HepG2 (cell line): ENCODE measurements at regions not wholly inside any gene's neighbourhood (a gene's known extent, or its start where the extent isn't known, plus 50 kb on each side); places are given as distances from the start of the nearest gene placed in this dataset.
A peak's percentile ranks its signal among the peaks of the same experiment; 100 is the strongest.

Experiments
- ATAC-seq: fragments of 200-7000 bp; cut with Tn5 transposase; 3 replicates; pipeline ENCODE4 v1.9.1; 2020; ENCODE audit warnings: mild to moderate bottlenecking, moderate library complexity
- BruUV-seq: library from RNA; stranded (reverse); fragments of 400-500 nt; replicated peaks from 2 replicates; lab custom pipeline; 2021; lab: Mats Ljungman, UMichigan
- CTCF ChIA-PET: fragments of 300-600 bp; formaldehyde crosslinking; extraction: SDS; loops from one replicate; lab custom pipeline; 2021; ENCODE audit warnings: low total read pairs, inconsistent platforms, low intra/inter-chr PET ratio; lab: Yijun Ruan, JAX
- POLR2A ChIA-PET: fragments of 350-600 bp; sonication (Branson Sonifier 250); formaldehyde crosslinking; loops from one replicate; lab custom pipeline; 2020; ENCODE audit warnings: antibody characterized with exemption, inconsistent platforms; lab: Yijun Ruan, JAX
- DNase-seq: peaks from one replicate; pipeline ENCODE4 v3.0.0-alpha.2; 2015; ENCODE audit warnings: low spot score
- FAIRE-seq: peaks from 3 replicates; lab custom pipeline; 2011; peaks lifted over from hg19 to GRCh38; lab: Jason Lieb, UNC
- H2AFZ ChIP-seq: one replicate; pipeline ENCODE4 v1.6.1; 2011; ENCODE audit warnings: low read length, inconsistent platforms
- H3K27ac ChIP-seq: fragments of 300-600 bp; 3 replicates; pipeline ENCODE4 v1.8.0; 2011; ENCODE audit warnings: mixed run types, mild to moderate bottlenecking, mixed read lengths, low read length, inconsistent platforms; ENCODE audit not compliant: insufficient read depth; ENCODE audit errors: extremely low read length
- H3K27me3 ChIP-seq, 2 experiments: fragments of 200-600 bp in 1 of 2; 2 replicates in 1 of 2; 3 replicates in 1 of 2; pipeline versions ENCODE4 v1.6.0 to v1.8.0; 2011; ENCODE audit warnings: low read length in 2 of 2, mild to moderate bottlenecking in 2 of 2, moderate library complexity in 2 of 2, inconsistent platforms in 1 of 2; ENCODE audit not compliant: insufficient read depth in 2 of 2, control insufficient read depth in 1 of 2
- H3K36me3 ChIP-seq, 2 experiments: fragments of 200-600 bp in 1 of 2; replicated peaks in 1 of 2; 2 replicates in 1 of 2; 3 replicates in 1 of 2; pipeline versions ENCODE4 v1.5.1 to v1.8.0; 2011; ENCODE audit warnings: low read length in 2 of 2, inconsistent platforms in 1 of 2; ENCODE audit not compliant: insufficient read depth in 2 of 2, control insufficient read depth in 1 of 2
- H3K4me1 ChIP-seq: 2 replicates; pipeline ENCODE4 v1.5.1; 2012; ENCODE audit warnings: low read length, inconsistent platforms; ENCODE audit not compliant: insufficient read depth
- H3K4me2 ChIP-seq: 2 replicates; pipeline ENCODE4 v1.6.0; 2011; ENCODE audit warnings: low read depth, low read length, inconsistent platforms
- H3K4me3 ChIP-seq, 3 experiments: fragments of 200-600 bp in 1 of 3; sonication (generic), shearing (Covaris generic) in 1 of 3; replicated peaks in 1 of 3; 2 replicates each; pipeline ENCODE4 v1.5.1; 2011 to 2016; ENCODE audit warnings: low read length in 3 of 3, inconsistent platforms in 2 of 3, low read depth in 2 of 3, mild to moderate bottlenecking in 2 of 3, control low read depth in 1 of 3, mixed read lengths in 1 of 3; ENCODE audit not compliant: insufficient read depth in 1 of 3
- H3K79me2 ChIP-seq: one replicate; pipeline ENCODE4 v1.6.1; 2011; ENCODE audit warnings: low read length, inconsistent platforms; ENCODE audit not compliant: insufficient read depth
- H3K9ac ChIP-seq: 2 replicates; pipeline ENCODE4 v1.6.0; 2011; ENCODE audit warnings: mild to moderate bottlenecking, low read depth, low read length, inconsistent platforms; ENCODE audit not compliant: insufficient read depth
- H3K9me3 ChIP-seq: 2 replicates; pipeline ENCODE4 v1.5.1; 2012; ENCODE audit warnings: mild to moderate bottlenecking, low read length
- H4K20me1 ChIP-seq: 2 replicates; pipeline ENCODE4 v1.6.0; 2011; ENCODE audit warnings: inconsistent platforms, mild to moderate bottlenecking, low read length, moderate library complexity; ENCODE audit not compliant: insufficient read depth
- EHMT2 ChIP-seq: fragments of 200-600 bp; sonication (generic); IDR thresholded peaks from 2 replicates; pipeline ENCODE4 v1.7.0; 2017; ENCODE audit warnings: antibody characterized with exemption, low read depth, low read length, borderline replicate concordance
- FIP1L1 ChIP-seq: fragments of 200-400 bp; formaldehyde crosslinking; IDR thresholded peaks from 2 replicates; pipeline ENCODE4 v1.6.1; 2018; ENCODE audit warnings: low read depth, mild to moderate bottlenecking, low read length, moderate library complexity, borderline replicate concordance; ENCODE audit not compliant: insufficient read depth
- GATAD1 ChIP-seq: IDR thresholded peaks from 2 replicates; pipeline ENCODE4 v1.6.1; 2016; ENCODE audit warnings: missing genetic modification reagents, missing compliant biosample characterization
- GATAD2A ChIP-seq: IDR thresholded peaks from 2 replicates; pipeline ENCODE4 v1.6.1; 2016
- HHEX ChIP-seq: IDR thresholded peaks from 2 replicates; pipeline ENCODE4 v1.6.1; 2016; ENCODE audit warnings: control low read depth
- HOXA9 ChIP-seq: sonication (generic); formaldehyde crosslinking; IDR thresholded peaks from 2 replicates; pipeline ENCODE4 v1.8.1; 2022; ENCODE audit warnings: missing genetic modification reagents, mild to moderate bottlenecking, moderate library complexity, borderline replicate concordance
- KLF16 ChIP-seq, 2 experiments: sonication (generic) in 1 of 2; formaldehyde crosslinking in 1 of 2; IDR thresholded peaks; 2 replicates each; pipeline versions ENCODE4 v1.6.1 to v1.8.0; 2016 to 2023; ENCODE audit warnings: missing genetic modification reagents in 2 of 2, missing compliant biosample characterization in 1 of 2
- KMT2A ChIP-seq: sonication (generic); formaldehyde crosslinking; IDR thresholded peaks from 2 replicates; pipeline ENCODE4 v1.4.0; 2020; ENCODE audit warnings: missing genetic modification reagents
- LRRFIP1 ChIP-seq: sonication (generic); formaldehyde crosslinking; conservative IDR thresholded peaks from 2 replicates; pipeline ENCODE4 v1.4.0; 2020; ENCODE audit warnings: missing genetic modification reagents
- RCOR2 ChIP-seq: IDR thresholded peaks from 2 replicates; pipeline ENCODE4 v1.6.1; 2016; ENCODE audit warnings: missing biosample characterization, missing genetic modification reagents
- SMAD3 ChIP-seq: sonication (generic); formaldehyde crosslinking; IDR thresholded peaks from 2 replicates; pipeline ENCODE4 v1.4.0; 2020; ENCODE audit warnings: missing genetic modification reagents
- TBX2 ChIP-seq: sonication (generic); formaldehyde crosslinking; IDR thresholded peaks from 2 replicates; pipeline ENCODE4 v1.5.0; 2020; ENCODE audit warnings: missing genetic modification reagents, mild to moderate bottlenecking, borderline replicate concordance
- ZMYM4 ChIP-seq: sonication (generic); formaldehyde crosslinking; IDR thresholded peaks from 2 replicates; pipeline ENCODE4 v1.8.1; 2023; ENCODE audit warnings: mild to moderate bottlenecking, missing genetic modification reagents
- ZNF362 ChIP-seq: sonication (generic); formaldehyde crosslinking; IDR thresholded peaks from 2 replicates; pipeline ENCODE4 v1.4.0; 2020; ENCODE audit warnings: missing genetic modification reagents, mild to moderate bottlenecking, borderline replicate concordance
- ZNF572 ChIP-seq: sonication (generic); formaldehyde crosslinking; IDR thresholded peaks from 2 replicates; pipeline ENCODE4 v1.5.1; 2020; ENCODE audit warnings: mild to moderate bottlenecking, missing genetic modification reagents
- ZNF652 ChIP-seq: IDR thresholded peaks from 2 replicates; pipeline ENCODE4 v1.6.1; 2016; ENCODE audit warnings: low read depth, borderline replicate concordance
- ZNF770 ChIP-seq: sonication (generic); formaldehyde crosslinking; IDR thresholded peaks from 2 replicates; pipeline ENCODE4 v1.5.0; 2020; ENCODE audit warnings: mild to moderate bottlenecking, missing genetic modification reagents
- ZZZ3 ChIP-seq: sonication (generic); formaldehyde crosslinking; IDR thresholded peaks from 2 replicates; pipeline ENCODE4 v1.4.0; 2020; ENCODE audit warnings: missing genetic modification reagents, mild to moderate bottlenecking, borderline replicate concordance
- WGBS: methylation state at CpG from one replicate; pipeline ENCODE4 v1.1.6; 2017; ENCODE audit warnings: low lambda C conversion rate; 5-methylcytosine and 5-hydroxymethylcytosine counted together
- in situ Hi-C: cut with HindIII; loops from 2 replicates; pipeline ENCODE4 v1.10.0; 2017; ENCODE audit warnings: low pct_unique_long_range_greater_than_20kb; ENCODE audit not compliant: extremely low pct_ligation_motif_present
- intact Hi-C: fragments of 100-400 bp; cut with micrococcal nuclease; formaldehyde crosslinking; loops from one replicate; pipeline ENCODE4 v1.10.0; 2022; ENCODE audit not compliant: unreplicated experiment

GRCh38 chr3:72582963-72583362 lies 265.3 kb downstream of the SHQ1 start (continued):
- TF ChIP-seq ZNF770 (CRISPR knock-in tag) (0 out of 2 replicates have a peak, but pooled peaks have one; percentile 26), HHEX (CRISPR knock-in tag) (no peak)
- TF ChIP-seq, all 625 proteins: peak for 3

- no peaks in the 10 kb centered on the region for H3K9me3 ChIP-seq
- intact Hi-C loops (no loop called here), in situ Hi-C loops (no loop called here)
- FAIRE-seq (peak; percentile 80), ATAC-seq (peak; percentile 71), DNase-seq (peak; percentile 79)
- CTCF ChIA-PET: no interaction called here
- H3K4me1 ChIP-seq: peaks cover 98% of the 10 kb centered on the region
- no peaks in the 10 kb centered on the region for H4K20me1 ChIP-seq
- H3K79me2 ChIP-seq: no peaks in the 10 kb centered on the region
- BruUV-seq: no TSS peak
- peak overlapping the region; percentile 88 for H2AFZ ChIP-seq
- POLR2A ChIA-PET: interaction anchor here (5.5 kb wide), 1 partner anchor 8 kb away, joined by 46 read pairs; no protein-coding TSS in a partner anchor
- WGBS: 16% methylated on average over 6 of the region's 6 CpGs
- H3K9ac ChIP-seq: peak overlapping the region; percentile 42
- no peaks in the 10 kb centered on the region for H3K27me3 ChIP-seq
- peak overlapping the region; percentile 74 for H3K27ac ChIP-seq
- H3K36me3 ChIP-seq: no peaks in the 10 kb centered on the region
- peak overlapping the region in 1 of 3 experiments; percentile 29; a peak in 1 of 6 replicates for H3K4me3 ChIP-seq
- H3K4me2 ChIP-seq: peak overlapping the region; percentile 63
- TF ChIP-seq GATAD1 (CRISPR knock-in tag) (0 out of 2 replicates have a peak, but pooled peaks have one; percentile 26), LRRFIP1 (CRISPR knock-in tag) (no peak), SMAD3 (no peak), ZNF572 (CRISPR knock-in tag) (no peak), ZNF652 (CRISPR knock-in tag) (peak; percentile 94), ZMYM4 (peak; percentile 77), RCOR2 (peak; percentile 64; the same call in 1 of the 2 replicates), KMT2A (CRISPR knock-in tag) (peak; percentile 48; the same call in 1 of the 2 replicates), EHMT2 (0 out of 2 replicates have a peak, but pooled peaks have one; percentile 45), HOXA9 (CRISPR knock-in tag) (no peak), GATAD2A (CRISPR knock-in tag) (peak; percentile 94), KLF16 (CRISPR knock-in tag; IDR thresholded peaks at IDR 0.05) (0 out of 4 replicates have a peak, but pooled peaks of 1 of the 2 experiments have one; percentile 33), ZZZ3 (CRISPR knock-in tag) (no peak), FIP1L1 (no peak), TBX2 (CRISPR knock-in tag) (peak; percentile 76), ZNF362 (peak; percentile 93)
These were observed 265.9 kb downstream of the SHQ1 start for GRCh38 chr3:72582211-72582878.
